Fibroblast of the aortic adventitia (primary cell): ENCODE measurements at regions not wholly inside any gene's neighbourhood (a gene's known extent, or its start where the extent isn't known, plus 50 kb on each side); places are given as distances from the start of the nearest gene placed in this dataset.

ENCODE experiments used
- DNase-seq: peaks from one replicate; pipeline ENCODE4 v3.0.0-alpha.2; 2010; ENCODE audit warnings: low read depth
- H3K4me3 ChIP-seq: 2 replicates; pipeline ENCODE4 v1.5.1; 2011; ENCODE audit warnings: low read depth, mild to moderate bottlenecking, control low read depth, low read length, moderate library complexity
- TF ChIP-seq, protein P1 (sequence below): IDR thresholded peaks from 2 replicates; pipeline ENCODE4 v1.5.1; 2011; ENCODE audit warnings: mild to moderate bottlenecking, low read length, control low read depth, inconsistent platforms; ENCODE audit not compliant: insufficient read depth

- no peak overlapping the region for H3K4me3 ChIP-seq
- DNase-seq: no peak
- TF ChIP-seq, protein P1, sequence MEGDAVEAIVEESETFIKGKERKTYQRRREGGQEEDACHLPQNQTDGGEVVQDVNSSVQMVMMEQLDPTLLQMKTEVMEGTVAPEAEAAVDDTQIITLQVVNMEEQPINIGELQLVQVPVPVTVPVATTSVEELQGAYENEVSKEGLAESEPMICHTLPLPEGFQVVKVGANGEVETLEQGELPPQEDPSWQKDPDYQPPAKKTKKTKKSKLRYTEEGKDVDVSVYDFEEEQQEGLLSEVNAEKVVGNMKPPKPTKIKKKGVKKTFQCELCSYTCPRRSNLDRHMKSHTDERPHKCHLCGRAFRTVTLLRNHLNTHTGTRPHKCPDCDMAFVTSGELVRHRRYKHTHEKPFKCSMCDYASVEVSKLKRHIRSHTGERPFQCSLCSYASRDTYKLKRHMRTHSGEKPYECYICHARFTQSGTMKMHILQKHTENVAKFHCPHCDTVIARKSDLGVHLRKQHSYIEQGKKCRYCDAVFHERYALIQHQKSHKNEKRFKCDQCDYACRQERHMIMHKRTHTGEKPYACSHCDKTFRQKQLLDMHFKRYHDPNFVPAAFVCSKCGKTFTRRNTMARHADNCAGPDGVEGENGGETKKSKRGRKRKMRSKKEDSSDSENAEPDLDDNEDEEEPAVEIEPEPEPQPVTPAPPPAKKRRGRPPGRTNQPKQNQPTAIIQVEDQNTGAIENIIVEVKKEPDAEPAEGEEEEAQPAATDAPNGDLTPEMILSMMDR: no peak
Measured at GRCh38 chr18:41456831-41457230, 498.2 kb upstream of the PIK3C3 start.

DNA sequence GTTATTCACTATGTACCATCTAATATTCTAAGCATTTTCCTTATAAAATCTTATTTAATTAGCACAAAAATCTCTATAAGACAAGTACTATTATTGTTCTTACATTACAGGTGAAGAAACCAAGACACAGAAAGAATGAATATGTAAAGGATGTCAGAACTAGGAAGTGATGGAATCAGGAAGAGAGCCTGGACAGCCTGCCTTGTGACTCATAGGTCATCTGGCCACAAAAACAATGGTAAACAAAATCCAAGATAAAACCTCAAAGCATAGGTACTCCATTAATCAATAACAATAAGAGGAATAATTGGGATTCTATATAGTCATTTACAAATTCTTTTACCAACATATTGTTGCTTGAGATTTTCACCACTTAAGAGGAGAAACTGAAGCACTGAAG, 505.4 kb upstream of the PIK3C3 start:
- no peak for DNase-seq
- TF ChIP-seq, protein P1: no peak
- H3K4me3 ChIP-seq: no peak overlapping the region

DNA sequence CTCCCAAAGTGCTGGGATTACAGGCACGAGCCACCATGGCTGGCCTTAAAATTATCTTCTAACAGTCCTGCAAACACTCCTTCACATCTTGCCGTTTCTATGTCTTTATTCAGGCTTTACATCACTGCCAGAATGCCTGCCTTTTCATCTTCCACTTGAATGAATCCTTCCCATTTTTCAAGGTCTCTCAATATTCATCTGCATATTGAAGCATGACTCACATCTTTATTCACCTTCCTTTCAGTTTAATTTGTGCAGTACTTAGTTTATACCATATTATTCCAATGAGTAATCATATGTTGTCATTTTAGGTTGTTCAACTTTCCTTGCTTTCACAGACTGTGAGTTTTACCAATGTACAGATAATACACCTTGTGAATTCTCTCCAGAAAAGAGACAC, 510.1 kb upstream of the PIK3C3 start:
- no peak for DNase-seq
- H3K4me3 ChIP-seq: no peak overlapping the region
- TF ChIP-seq, protein P1: no peak

DNA sequence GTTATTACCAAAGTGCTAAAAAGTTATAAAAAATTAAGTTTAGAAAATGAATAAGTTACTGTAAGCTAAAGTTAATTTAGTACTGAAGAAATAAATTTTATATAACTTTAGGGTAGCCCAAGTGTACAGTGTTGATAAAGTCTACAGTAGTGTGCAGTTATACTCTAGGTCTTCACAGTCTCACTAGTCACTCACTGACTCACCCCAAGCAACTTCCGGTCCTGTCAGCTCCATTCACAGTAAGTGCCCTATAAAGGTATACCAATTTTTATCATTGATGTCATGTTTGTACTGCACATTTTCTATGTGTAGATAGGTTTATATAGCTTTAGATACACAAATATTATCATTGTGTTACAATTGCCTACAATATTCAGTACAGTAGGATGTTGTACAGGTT, 518.3 kb upstream of the PIK3C3 start:
- no peak for DNase-seq
- no peak overlapping the region for H3K4me3 ChIP-seq
- TF ChIP-seq, protein P1: no peak

GRCh38 chr18:41418598-41418997, 536.4 kb upstream of the PIK3C3 start:
- no peak for DNase-seq
- H3K4me3 ChIP-seq: no peak overlapping the region
- TF ChIP-seq, protein P1: no peak

DNA sequence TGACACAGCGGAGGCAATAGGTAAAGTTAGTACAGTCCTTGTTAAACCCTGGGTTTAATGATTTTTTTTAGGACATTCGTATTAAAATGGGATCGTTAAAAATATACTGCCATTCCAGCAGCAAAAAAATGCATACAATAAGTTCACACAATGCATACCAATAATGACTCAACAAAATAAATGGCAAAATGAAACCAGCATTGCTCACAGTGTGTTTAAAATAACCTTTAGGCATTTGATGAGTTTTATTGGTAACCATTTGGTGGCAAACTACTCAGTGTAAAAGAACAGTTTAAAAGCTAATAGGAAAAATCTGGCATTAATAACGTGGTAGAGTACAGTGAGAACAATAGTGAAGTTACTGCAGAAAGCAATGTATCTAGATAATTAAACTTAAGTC, 539.0 kb upstream of the PIK3C3 start:
- no peak overlapping the region for H3K4me3 ChIP-seq
- no peak for DNase-seq
- TF ChIP-seq, protein P1: no peak

- H3K4me3 ChIP-seq: no peak overlapping the region
- TF ChIP-seq, protein P1: no peak
- no peak for DNase-seq
Measured at GRCh38 chr18:41410006-41410405, 545.0 kb upstream of the PIK3C3 start.
